Fibroblast of upper back skin (primary cell): ENCODE measurements at regions not wholly inside any gene's neighbourhood (a gene's known extent, or its start where the extent isn't known, plus 50 kb on each side); places are given as distances from the start of the nearest gene placed in this dataset.
"Not testable (repeated sequence)": the region's sequence is repeated elsewhere in the genome, so short reads cannot be mapped to it uniquely, and the experiment has no call there.

Source experiments
- DNase-seq: peaks from one replicate; pipeline ENCODE4 v3.0.0-alpha.2; 2013

DNA sequence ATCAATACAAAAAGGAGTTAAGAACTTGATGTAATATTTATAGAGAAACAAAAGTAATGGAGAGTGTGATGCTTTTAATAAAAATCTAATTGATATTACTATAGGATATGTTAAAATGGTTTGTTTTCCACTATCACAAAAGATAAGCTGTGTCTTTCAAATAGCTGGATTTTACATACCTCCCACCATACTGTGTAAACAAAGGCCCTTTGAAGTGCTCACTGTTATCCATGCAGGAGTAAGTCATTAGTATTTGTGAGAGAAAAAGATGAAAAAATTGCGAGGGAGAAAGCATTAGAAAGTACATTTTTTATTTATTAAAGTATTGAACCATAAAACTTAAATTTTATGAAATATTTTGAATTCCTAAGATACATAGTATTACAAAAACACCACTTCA is 733.0 kb downstream of the GRIK2 start:
- no peak for DNase-seq

GRCh38 chr6:102127253-102127652 is 733.7 kb downstream of the GRIK2 start:
- no peak for DNase-seq

- peak; percentile 0 for DNase-seq
Measured at GRCh38 chr6:102137859-102138258, 744.4 kb downstream of the GRIK2 start.

- no peak for DNase-seq
Measured at GRCh38 chr6:102149191-102149590, 755.7 kb downstream of the GRIK2 start.

DNA sequence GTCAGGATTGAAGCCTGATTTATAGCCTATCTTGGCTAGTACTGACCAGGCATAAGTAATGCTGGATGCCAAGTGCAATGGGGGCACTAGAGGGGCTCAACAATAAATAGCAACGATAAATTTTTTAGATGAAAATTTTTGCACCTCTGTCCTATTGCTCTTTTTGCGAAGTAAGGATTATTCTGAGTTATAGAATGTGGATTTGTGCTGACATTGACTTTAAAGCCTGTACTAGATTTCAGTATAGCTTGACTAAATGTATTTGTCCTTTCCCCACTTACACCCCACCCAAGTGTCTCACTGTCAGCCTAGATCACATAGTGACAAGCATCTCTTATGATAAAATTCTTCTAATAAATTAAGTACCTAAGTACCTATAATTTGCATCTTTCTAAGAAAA is 757.0 kb downstream of the GRIK2 start:
- no peak for DNase-seq

DNA sequence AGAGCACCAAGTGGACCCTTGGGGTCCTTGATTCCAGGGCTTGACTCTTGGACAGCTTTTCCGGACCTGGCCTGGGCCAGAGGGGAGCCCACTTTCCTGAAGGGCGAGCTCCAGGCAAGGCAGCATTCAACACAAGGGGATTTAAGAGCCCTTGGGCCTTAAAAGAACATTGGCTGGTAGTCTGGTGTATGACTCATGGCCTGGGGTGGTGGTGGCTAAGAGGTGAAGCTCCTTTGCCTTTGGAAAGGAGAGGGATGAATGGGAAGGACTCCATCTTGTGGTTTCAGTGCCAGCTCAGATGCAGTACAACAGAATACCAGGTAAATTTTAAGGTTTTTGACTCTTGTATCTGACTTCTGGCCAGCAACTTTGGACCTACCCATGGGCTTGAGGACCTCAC is 760.7 kb downstream of the GRIK2 start:
- DNase-seq: no peak

DNA sequence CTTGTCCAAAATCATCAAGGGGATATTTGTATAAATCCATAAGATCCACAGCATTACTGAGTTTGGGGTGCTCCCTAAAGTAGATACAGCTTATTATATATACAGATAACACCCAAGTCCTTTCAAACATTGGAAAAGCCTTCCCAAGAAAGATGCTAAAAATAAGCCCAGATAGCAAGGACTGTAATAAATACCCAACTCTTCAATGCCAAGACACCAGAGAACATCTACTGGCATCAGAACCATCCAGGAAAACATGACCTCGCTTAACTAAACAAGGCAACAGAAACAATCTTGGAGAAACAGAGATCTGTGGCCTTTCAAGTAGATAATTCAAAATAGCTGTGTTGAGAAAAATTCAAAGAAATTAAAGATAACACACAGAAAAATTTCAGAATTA is 761.4 kb downstream of the GRIK2 start:
- no peak for DNase-seq

- DNase-seq: not testable (repeated sequence)
Measured at GRCh38 chr6:102169802-102170201, 776.3 kb downstream of the GRIK2 start.

DNA sequence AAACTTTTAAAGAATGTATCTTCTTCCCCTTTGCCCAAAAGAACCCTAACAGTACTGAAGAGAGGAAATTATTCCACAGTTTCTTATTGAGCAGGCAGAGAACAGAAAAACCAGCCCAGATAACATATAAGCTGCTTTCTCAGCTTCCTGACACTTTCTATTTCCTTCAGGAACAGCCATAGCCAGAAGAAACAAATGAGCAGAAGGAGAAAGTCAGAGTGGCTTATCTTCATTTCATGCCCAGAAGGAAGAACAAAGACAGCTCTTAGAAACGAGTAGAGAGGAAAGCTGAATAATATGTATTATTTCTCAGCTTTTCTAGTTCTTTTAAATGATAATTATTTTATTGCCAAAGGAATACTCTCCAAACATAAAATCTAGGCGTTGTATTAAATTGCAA is 793.7 kb downstream of the GRIK2 start:
- no peak for DNase-seq

DNA sequence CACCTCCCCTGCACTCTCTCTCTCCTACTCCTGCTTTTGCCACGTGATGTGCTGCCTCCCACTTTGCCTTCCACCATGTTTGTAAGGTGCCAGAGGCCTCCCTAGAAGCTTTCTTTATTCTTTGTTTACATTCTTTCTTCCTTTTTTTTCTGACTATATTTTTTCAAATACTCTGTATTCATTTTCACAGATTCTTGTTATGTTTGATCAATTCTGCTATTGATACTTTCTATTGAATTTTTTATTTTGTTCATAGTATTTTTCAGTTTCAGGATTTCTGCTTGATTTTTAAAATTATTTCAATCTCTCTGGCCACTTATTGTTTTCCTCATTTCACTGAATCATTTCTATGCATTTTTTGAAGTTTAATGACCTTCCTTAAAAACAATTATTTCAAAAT is 801.8 kb downstream of the GRIK2 start:
- no peak for DNase-seq

- DNase-seq: no peak
Measured at GRCh38 chr6:102197211-102197610, 803.7 kb downstream of the GRIK2 start.

DNA sequence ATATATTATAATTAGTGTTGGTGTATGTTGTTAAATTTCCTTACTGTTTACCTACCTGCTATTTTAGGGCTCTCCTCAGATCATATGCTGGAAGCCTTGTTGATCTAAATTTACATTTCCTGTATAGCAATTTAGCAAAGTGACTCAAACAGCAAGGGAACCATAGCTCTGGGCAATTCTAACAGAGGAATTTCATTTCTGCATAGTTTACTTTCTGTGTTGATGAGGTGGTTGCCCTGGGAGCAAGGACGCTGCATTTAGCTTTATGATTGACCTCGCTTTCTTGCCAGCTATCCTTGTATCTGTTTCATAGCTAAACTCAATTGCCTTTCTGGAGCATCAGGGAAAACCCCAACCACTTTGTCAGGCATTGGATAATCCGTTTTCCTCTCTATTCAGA is 810.8 kb downstream of the GRIK2 start:
- DNase-seq: no peak

- DNase-seq: no peak
Measured at GRCh38 chr6:102215425-102215824, 821.9 kb downstream of the GRIK2 start.

DNA sequence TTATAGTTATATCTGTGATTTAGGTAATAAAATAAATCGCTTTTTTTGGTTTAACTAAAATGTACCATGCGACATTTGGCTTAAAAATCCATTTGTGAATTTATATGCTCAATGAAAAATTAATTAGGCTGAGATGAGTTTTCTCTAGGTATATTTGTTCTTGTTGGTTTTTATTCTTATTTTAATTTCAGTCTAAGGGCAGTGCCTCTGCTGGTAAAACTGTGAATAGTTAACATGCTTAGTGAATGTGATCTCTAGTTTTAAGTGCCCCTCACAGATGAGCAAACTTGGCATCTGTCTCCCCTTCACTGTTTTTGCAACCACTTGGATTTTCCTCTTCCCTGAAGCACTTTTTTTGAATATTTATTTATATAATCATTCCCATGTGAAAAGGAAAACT is 822.7 kb downstream of the GRIK2 start:
- no peak for DNase-seq

DNA sequence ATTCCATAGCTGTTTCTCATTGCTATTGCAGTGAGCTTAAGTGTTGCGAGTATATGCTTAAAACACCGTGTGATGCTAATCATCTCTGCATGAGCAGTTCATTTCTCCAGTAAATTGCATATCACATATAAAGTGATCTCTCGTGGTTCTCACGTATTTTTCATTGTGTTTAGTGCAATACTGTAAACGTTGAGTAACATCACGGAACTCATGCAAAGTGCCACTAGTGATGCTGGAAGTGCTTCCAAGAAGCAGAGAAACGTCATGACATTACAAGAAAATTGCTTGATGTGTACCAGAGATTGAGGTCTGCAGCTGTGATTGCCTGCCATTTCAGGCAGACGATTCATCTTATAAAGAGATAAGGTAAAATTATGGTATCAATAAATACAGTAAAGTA is 830.4 kb downstream of the GRIK2 start:
- DNase-seq: no peak

DNA sequence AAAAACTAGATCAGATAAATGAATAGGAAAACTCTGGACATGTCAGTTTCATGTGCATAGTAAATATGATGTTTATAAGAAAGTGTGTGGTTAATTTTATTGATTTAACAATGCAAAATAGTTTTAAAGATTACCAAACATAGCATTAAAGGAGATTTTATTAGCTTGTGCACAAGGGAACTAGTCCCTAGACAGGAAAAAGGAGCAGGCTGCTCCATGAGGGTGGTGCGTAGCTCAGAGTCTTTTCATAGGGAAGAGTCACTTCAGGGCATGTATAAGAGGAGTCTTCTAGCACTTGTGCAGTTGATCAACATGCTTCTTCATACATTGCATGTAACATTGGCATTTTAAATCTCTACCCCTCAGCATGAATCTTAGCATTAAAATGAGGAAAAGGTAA is 835.8 kb downstream of the GRIK2 start:
- DNase-seq: no peak
